HCT116 (cell line): ENCODE measurements at regions not wholly inside any gene's neighbourhood (a gene's known extent, or its start where the extent isn't known, plus 50 kb on each side); places are given as distances from the start of the nearest gene placed in this dataset.

Experiments
- ATAC-seq: fragments of 200-7000 bp; cut with Tn5 transposase; 2 replicates; pipeline ENCODE4 v1.9.1; 2020; ENCODE audit warnings: mild to moderate bottlenecking, moderate library complexity
- BruUV-seq: library from RNA; stranded (reverse); fragments of 400-500 nt; replicated peaks from 2 replicates; lab custom pipeline; 2021; lab: Mats Ljungman, UMichigan
- CTCF ChIA-PET: fragments of 300-600 bp; sonication (Branson Sonifier 250); formaldehyde crosslinking; loops from one replicate; lab custom pipeline; 2021; ENCODE audit warnings: antibody characterized with exemption; lab: Charles Lee
- POLR2A ChIA-PET: fragments of 300-600, 350-600 bp; sonication (Branson Sonifier 250); formaldehyde crosslinking; loops from one replicate; lab custom pipeline; 2021; ENCODE audit warnings: antibody characterized with exemption; lab: Charles Lee
- RAD21 ChIA-PET, 2 experiments: fragments of 300-600 bp; sonication (Branson Sonifier 250); formaldehyde crosslinking; loops; one replicate each; lab custom pipeline; 2023; ENCODE audit warnings: low total read pairs in 2 of 2; ENCODE audit not compliant: uncharacterized antibody in 2 of 2, unreplicated experiment in 2 of 2, low non-redundant PET in 1 of 2; lab: Charles Lee
- DNase-seq: peaks from one replicate; pipeline ENCODE4 v3.0.0-alpha.2; 2010; ENCODE audit warnings: low read depth, low spot score
- H2AFZ ChIP-seq: fragments of 200-600 bp; shearing (Covaris generic), sonication (generic); 2 replicates; pipeline ENCODE4 v1.6.1; 2017; ENCODE audit warnings: low read depth, mixed run types, mixed read lengths, antibody characterized with exemption, low read length; ENCODE audit not compliant: poor library complexity, severe bottlenecking
- H3K27ac ChIP-seq: 2 replicates; pipeline ENCODE4 v1.5.1; 2012; ENCODE audit warnings: low read depth, low read length
- H3K27me3 ChIP-seq: fragments of 200-600 bp; sonication (generic); 2 replicates; pipeline ENCODE4 v1.6.1; 2016; ENCODE audit warnings: mixed run types, low read length, mixed read lengths; ENCODE audit not compliant: insufficient read depth
- H3K36me3 ChIP-seq, 2 experiments: fragments of 200-500 bp in 1 of 2; fragments of 200-600 bp in 1 of 2; sonication (Bioruptor generic) in 1 of 2; sonication (generic) in 1 of 2; 2 replicates each; pipeline versions ENCODE4 v1.5.1 to v1.6.1; 2014 to 2016; ENCODE audit warnings: low read length in 2 of 2, inconsistent platforms in 1 of 2, mixed read lengths in 1 of 2, mixed run types in 1 of 2; ENCODE audit not compliant: insufficient read depth in 2 of 2, control insufficient read depth in 1 of 2
- H3K4me1 ChIP-seq, 2 experiments: fragments of 200-600 bp in 1 of 2; sonication (generic) in 1 of 2; 2 replicates each; pipeline versions ENCODE4 v1.5.1 to v1.6.1; 2012 to 2017; ENCODE audit warnings: low read length in 2 of 2, inconsistent platforms in 1 of 2, mild to moderate bottlenecking in 1 of 2, mixed read lengths in 1 of 2, mixed run types in 1 of 2, moderate library complexity in 1 of 2; ENCODE audit not compliant: insufficient read depth in 2 of 2, control insufficient read depth in 1 of 2
- H3K4me2 ChIP-seq: fragments of 200-600 bp; sonication (generic); 2 replicates; pipeline ENCODE4 v1.6.1; 2017; ENCODE audit warnings: mixed run types, low read length, mixed read lengths
- H3K4me3 ChIP-seq, 2 experiments: fragments of 200-600 bp in 1 of 2; sonication (generic) in 1 of 2; replicated peaks in 1 of 2; 2 replicates each; pipeline ENCODE4 v1.5.1; 2011 to 2016; ENCODE audit warnings: low read length in 2 of 2, control low read depth in 1 of 2, low read depth in 1 of 2, mild to moderate bottlenecking in 1 of 2, mixed read lengths in 1 of 2, mixed run types in 1 of 2
- H3K79me2 ChIP-seq: fragments of 200-600 bp; sonication (generic); 2 replicates; pipeline ENCODE4 v1.6.1; 2017; ENCODE audit warnings: mild to moderate bottlenecking, mixed run types, low read length, moderate library complexity, mixed read lengths; ENCODE audit not compliant: insufficient read depth
- H3K9ac ChIP-seq: fragments of 200-600 bp; sonication (generic); 2 replicates; pipeline ENCODE4 v1.6.1; 2016; ENCODE audit warnings: low read length, mixed read lengths
- H3K9me2 ChIP-seq: fragments of 200-600 bp; sonication (generic), shearing (Covaris generic); 2 replicates; pipeline ENCODE4 v1.6.1; 2017; ENCODE audit warnings: mixed run types, mild to moderate bottlenecking, moderate library complexity; ENCODE audit not compliant: insufficient read depth
- H3K9me3 ChIP-seq, 2 experiments: fragments of 200-500 bp in 1 of 2; fragments of 200-600 bp in 1 of 2; sonication (Bioruptor generic) in 1 of 2; sonication (generic) in 1 of 2; 2 replicates each; pipeline ENCODE4 v1.6.1; 2014 to 2017; ENCODE audit warnings: low read length in 2 of 2, mixed read lengths in 2 of 2, inconsistent platforms in 1 of 2, low read depth in 1 of 2, mild to moderate bottlenecking in 1 of 2, mixed run types in 1 of 2, moderate library complexity in 1 of 2; ENCODE audit not compliant: control insufficient read depth in 1 of 2, insufficient read depth in 1 of 2
- H4K20me1 ChIP-seq: fragments of 200-600 bp; sonication (generic), shearing (Covaris generic); 2 replicates; pipeline ENCODE4 v1.6.1; 2017; ENCODE audit warnings: mixed run types, mild to moderate bottlenecking, moderate library complexity; ENCODE audit not compliant: insufficient read depth
- CEBPB ChIP-seq: IDR thresholded peaks from 2 replicates; pipeline ENCODE4 v1.6.1; 2012; ENCODE audit warnings: low read depth
- CTCF ChIP-seq, 3 experiments: fragments of 200-600 bp in 1 of 3; sonication (generic) in 1 of 3; IDR thresholded peaks in 2 of 3; conservative IDR thresholded peaks in 1 of 3; 2 replicates each; pipeline ENCODE4 v1.5.1; 2012 to 2017; ENCODE audit warnings: low read depth in 2 of 3, low read length in 2 of 3, antibody characterized with exemption in 1 of 3, borderline replicate concordance in 1 of 3, control low read depth in 1 of 3, mild to moderate bottlenecking in 1 of 3, mixed read lengths in 1 of 3, mixed run types in 1 of 3, moderate library complexity in 1 of 3; ENCODE audit not compliant: insufficient read depth in 1 of 3
- EGR1 ChIP-seq: IDR thresholded peaks from 2 replicates; pipeline ENCODE4 v1.6.1; 2012; ENCODE audit warnings: low read depth
- POLR2A ChIP-seq: IDR thresholded peaks from 2 replicates; pipeline ENCODE4 v1.7.0; 2011; ENCODE audit warnings: borderline replicate concordance; ENCODE audit not compliant: insufficient read depth, insufficient read length; ENCODE audit errors: extremely low read depth
- POLR2AphosphoS5 ChIP-seq: IDR thresholded peaks from 2 replicates; pipeline ENCODE4 v1.6.1; 2011; ENCODE audit warnings: mild to moderate bottlenecking, low read depth, low read length, moderate library complexity
- REST ChIP-seq: IDR thresholded peaks from 2 replicates; pipeline ENCODE4 v1.6.1; 2012; ENCODE audit warnings: low read depth
- YY1 ChIP-seq: IDR thresholded peaks from 2 replicates; pipeline ENCODE4 v1.6.1; 2011; ENCODE audit warnings: low read length, low read depth, moderate library complexity, mild to moderate bottlenecking; ENCODE audit not compliant: insufficient replicate concordance; ENCODE audit errors: extremely low read depth
- ZNF274 ChIP-seq: fragments of 200-500 bp; sonication (Bioruptor generic); IDR thresholded peaks from 2 replicates; pipeline ENCODE4 v1.6.1; 2014; ENCODE audit warnings: mild to moderate bottlenecking, low read depth, low read length, inconsistent platforms
- intact Hi-C: fragments of 100-400 bp; cut with micrococcal nuclease; formaldehyde crosslinking; loops from 2 replicates; pipeline ENCODE4 v1.10.0; 2022

GRCh38 chr6:51350308-51350904 lies 531.7 kb downstream of the TFAP2B start:
- no peaks in the 10 kb centered on the region for H4K20me1 ChIP-seq
- no peaks in the 10 kb centered on the region for H3K79me2 ChIP-seq
- DNase-seq (no peak), ATAC-seq (no peak)
- CTCF ChIA-PET = no interaction called here
- H2AFZ ChIP-seq = no peak overlapping the region
- no peaks in the 10 kb centered on the region for H3K4me1 ChIP-seq
- no peak overlapping the region for H3K4me3 ChIP-seq
- no peaks in the 10 kb centered on the region for H3K9me2 ChIP-seq
- intact Hi-C loops = no loop called here
- POLR2A ChIA-PET = no interaction called here
- no peak overlapping the region for H3K9ac ChIP-seq
- H3K4me2 ChIP-seq = no peak overlapping the region
- TF ChIP-seq CTCF (IDR thresholded peaks at IDR 0.05 in 2 of 3, conservative IDR thresholded peaks at IDR 0.05 in 1 of 3; ENCODE audit: borderline replicate concordance in 1 of 3, insufficient read depth in 1 of 3, low read depth in 2 of 3, low read length in 2 of 3) = peak in 2 of 3 experiments; percentile 13 to 34; a peak in 3 of 6 replicates
- no peak for TF ChIP-seq POLR2A
- no peak for TF ChIP-seq POLR2AphosphoS5
- TF ChIP-seq REST = no peak
- no peak for TF ChIP-seq YY1
- TF ChIP-seq EGR1 = no peak
- no peak for TF ChIP-seq CEBPB
- TF ChIP-seq ZNF274 = no peak
- no peaks in the 10 kb centered on the region for H3K36me3 ChIP-seq
- no TSS peak for BruUV-seq
- peaks cover 3 to 9% of the 10 kb centered on the region in 2 experiments; a peak in 2 of 4 replicates for H3K9me3 ChIP-seq
- H3K27me3 ChIP-seq = no peaks in the 10 kb centered on the region
- no peak overlapping the region for H3K27ac ChIP-seq
- RAD21 ChIA-PET = no interaction called here
